ENCODE measurements at regions not wholly inside any gene's neighbourhood (a gene's known extent, or its start where the extent isn't known, plus 50 kb on each side); places are given as distances from the start of the nearest gene placed in this dataset.

GRCh38 chr3:180215866-180216265 lies 179.1 kb upstream of the PEX5L start:
- TF ChIP-seq CTCF (IDR thresholded peaks at IDR 0.05) (no peak), POLR2A (IDR thresholded peaks at IDR 0.05) (no peak)
